ENCODE measurements at regions not wholly inside any gene's neighbourhood (a gene's known extent, or its start where the extent isn't known, plus 50 kb on each side); places are given as distances from the start of the nearest gene placed in this dataset.

GRCh38 chr12:5220099-5220498 is 176.4 kb downstream of the KCNA5 start:
- TF ChIP-seq CTCF (IDR thresholded peaks at IDR 0.05), result no peak
- no peak for TF ChIP-seq ZFX (IDR thresholded peaks at IDR 0.05; ENCODE audit: borderline replicate concordance)
